ENCODE measurements at regions not wholly inside any gene's neighbourhood (a gene's known extent, or its start where the extent isn't known, plus 50 kb on each side); places are given as distances from the start of the nearest gene placed in this dataset.

DNA sequence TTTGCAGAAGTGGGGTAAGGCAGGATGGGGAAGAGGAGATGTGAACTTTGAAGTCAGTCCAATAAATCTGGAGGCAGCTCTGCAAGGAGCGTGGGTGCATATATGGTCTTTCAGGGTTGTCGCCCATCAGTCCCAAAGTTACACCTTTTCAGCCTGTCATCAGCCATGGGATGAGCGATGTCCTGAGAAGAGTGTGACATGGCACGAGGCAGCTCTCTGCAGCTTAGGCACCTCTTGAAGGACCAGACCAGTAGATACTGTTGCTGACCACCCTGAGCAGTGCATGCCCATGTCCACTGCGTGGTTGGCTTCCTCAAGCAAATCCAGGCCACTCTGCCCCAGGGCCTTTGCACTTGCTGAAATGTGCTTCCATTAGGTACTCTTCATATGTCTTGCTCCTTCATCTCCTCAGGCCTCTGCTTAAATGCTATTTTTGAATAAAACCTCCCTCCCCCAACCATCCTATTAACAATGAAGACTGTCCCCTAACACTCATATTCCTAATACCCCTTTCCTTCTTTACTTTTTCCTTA is 171.7 kb downstream of the ACTR3 start:
- Histone ChIP-seq H3K4me1 (no peaks in the 10 kb centered on the region), H3K27ac (no peak overlapping the region), H3K9me3 (no peaks in the 10 kb centered on the region), H3K4me3 (no peak overlapping the region), H3K4me2 (no peak overlapping the region)
- POLR2A ChIA-PET: no interaction called here
- no peak for FAIRE-seq
- no peak for ATAC-seq
- no peak for DNase-seq (ENCODE audit: low read depth in 1 of 2, low spot score in 1 of 2)
- TF ChIP-seq TFCP2L1 (CRISPR knock-in tag; IDR thresholded peaks at IDR 0.05): no peak
- TF ChIP-seq GATA3 (IDR thresholded peaks at IDR 0.05; ENCODE audit: borderline replicate concordance): no peak
- no peak for TF ChIP-seq SREBF2 (IDR thresholded peaks at IDR 0.05)
- CTCF ChIA-PET: no interaction called here
- 27% methylated on average over 5 of the region's 5 CpGs for WGBS (ENCODE audit: missing lambda C conversion rate)

DNA sequence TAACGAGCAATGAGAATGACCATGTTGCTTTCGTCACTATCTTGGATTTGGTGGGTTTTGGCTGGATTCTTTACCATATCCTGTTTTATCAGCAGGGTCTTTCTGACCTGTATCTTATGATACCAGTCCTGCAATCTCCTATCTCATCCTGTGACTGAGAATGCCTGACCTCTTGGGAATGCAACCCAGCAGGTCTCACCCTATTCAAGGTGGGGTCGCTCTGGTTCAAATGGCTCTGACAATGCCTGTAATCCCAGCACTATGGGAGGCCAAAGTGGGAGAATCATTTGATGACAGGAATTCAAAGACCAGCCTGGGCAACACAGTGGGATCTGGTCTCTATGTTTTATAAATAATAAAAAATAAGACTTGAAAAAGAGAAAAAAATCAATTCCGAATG is 173.5 kb downstream of the ACTR3 start:
- WGBS (ENCODE audit: missing lambda C conversion rate): 31% methylated on average over 4 of the region's 4 CpGs
- no peak for ATAC-seq
- DNase-seq (ENCODE audit: low read depth in 1 of 2, low spot score in 1 of 2): no peak
- Histone ChIP-seq H3K4me2 (no peak overlapping the region), H3K4me3 (no peak overlapping the region), H3K4me1 (no peaks in the 10 kb centered on the region), H3K9me3 (no peaks in the 10 kb centered on the region), H3K27ac (no peak overlapping the region)
- CTCF ChIA-PET: no interaction called here
- TF ChIP-seq RFX5 (IDR thresholded peaks at IDR 0.05) (no peak), MYC (IDR thresholded peaks at IDR 0.05; ENCODE audit: borderline replicate concordance, low read length) (no peak), TP53 (CRISPR knock-in tag; IDR thresholded peaks at IDR 0.05) (no peak), SMC3 (IDR thresholded peaks at IDR 0.05) (no peak), RNF2 (IDR thresholded peaks at IDR 0.05; ENCODE audit: borderline replicate concordance, low read depth) (no peak), JUNB (IDR thresholded peaks at IDR 0.05) (no peak), TFCP2L1 (CRISPR knock-in tag; IDR thresholded peaks at IDR 0.05) (no peak), KDM5A (IDR thresholded peaks at IDR 0.05) (no peak), ZFP36 (IDR thresholded peaks at IDR 0.05; ENCODE audit: borderline replicate concordance, partially characterized antibody) (no peak), ESRRA (IDR thresholded peaks at IDR 0.05; ENCODE audit: borderline replicate concordance, low read length) (no peak), MAFK (IDR thresholded peaks at IDR 0.05; ENCODE audit: partially characterized antibody) (no peak), FOXS1 (CRISPR knock-in tag; IDR thresholded peaks at IDR 0.05) (no peak), NFE2L2 (conservative IDR thresholded peaks at IDR 0.05; ENCODE audit: low read length) (no peak), POLR2AphosphoS2 (conservative IDR thresholded peaks at IDR 0.05; ENCODE audit: low read length) (no peak), EP300 (IDR thresholded peaks at IDR 0.05) (no peak)
- TF ChIP-seq, protein P1, sequence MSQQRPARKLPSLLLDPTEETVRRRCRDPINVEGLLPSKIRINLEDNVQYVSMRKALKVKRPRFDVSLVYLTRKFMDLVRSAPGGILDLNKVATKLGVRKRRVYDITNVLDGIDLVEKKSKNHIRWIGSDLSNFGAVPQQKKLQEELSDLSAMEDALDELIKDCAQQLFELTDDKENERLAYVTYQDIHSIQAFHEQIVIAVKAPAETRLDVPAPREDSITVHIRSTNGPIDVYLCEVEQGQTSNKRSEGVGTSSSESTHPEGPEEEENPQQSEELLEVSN (IDR thresholded peaks at IDR 0.05; ENCODE audit: borderline replicate concordance, low read depth): no peak
- TF ChIP-seq, protein P2, sequence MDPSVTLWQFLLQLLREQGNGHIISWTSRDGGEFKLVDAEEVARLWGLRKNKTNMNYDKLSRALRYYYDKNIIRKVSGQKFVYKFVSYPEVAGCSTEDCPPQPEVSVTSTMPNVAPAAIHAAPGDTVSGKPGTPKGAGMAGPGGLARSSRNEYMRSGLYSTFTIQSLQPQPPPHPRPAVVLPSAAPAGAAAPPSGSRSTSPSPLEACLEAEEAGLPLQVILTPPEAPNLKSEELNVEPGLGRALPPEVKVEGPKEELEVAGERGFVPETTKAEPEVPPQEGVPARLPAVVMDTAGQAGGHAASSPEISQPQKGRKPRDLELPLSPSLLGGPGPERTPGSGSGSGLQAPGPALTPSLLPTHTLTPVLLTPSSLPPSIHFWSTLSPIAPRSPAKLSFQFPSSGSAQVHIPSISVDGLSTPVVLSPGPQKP (IDR thresholded peaks at IDR 0.05; ENCODE audit: low read depth, low read length): no peak
- TF ChIP-seq, protein P3, sequence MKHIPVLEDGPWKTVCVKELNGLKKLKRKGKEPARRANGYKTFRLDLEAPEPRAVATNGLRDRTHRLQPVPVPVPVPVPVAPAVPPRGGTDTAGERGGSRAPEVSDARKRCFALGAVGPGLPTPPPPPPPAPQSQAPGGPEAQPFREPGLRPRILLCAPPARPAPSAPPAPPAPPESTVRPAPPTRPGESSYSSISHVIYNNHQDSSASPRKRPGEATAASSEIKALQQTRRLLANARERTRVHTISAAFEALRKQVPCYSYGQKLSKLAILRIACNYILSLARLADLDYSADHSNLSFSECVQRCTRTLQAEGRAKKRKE (CRISPR knock-in tag; IDR thresholded peaks at IDR 0.05; ENCODE audit: low read depth): no peak
- TF ChIP-seq, protein P4, sequence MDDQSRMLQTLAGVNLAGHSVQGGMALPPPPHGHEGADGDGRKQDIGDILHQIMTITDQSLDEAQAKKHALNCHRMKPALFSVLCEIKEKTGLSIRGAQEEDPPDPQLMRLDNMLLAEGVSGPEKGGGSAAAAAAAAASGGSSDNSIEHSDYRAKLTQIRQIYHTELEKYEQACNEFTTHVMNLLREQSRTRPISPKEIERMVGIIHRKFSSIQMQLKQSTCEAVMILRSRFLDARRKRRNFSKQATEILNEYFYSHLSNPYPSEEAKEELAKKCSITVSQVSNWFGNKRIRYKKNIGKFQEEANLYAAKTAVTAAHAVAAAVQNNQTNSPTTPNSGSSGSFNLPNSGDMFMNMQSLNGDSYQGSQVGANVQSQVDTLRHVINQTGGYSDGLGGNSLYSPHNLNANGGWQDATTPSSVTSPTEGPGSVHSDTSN (IDR thresholded peaks at IDR 0.05): no peak
- TF ChIP-seq, protein P5, sequence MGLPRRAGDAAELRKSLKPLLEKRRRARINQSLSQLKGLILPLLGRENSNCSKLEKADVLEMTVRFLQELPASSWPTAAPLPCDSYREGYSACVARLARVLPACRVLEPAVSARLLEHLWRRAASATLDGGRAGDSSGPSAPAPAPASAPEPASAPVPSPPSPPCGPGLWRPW (IDR thresholded peaks at IDR 0.05): no peak
- POLR2A ChIA-PET: no interaction called here
- FAIRE-seq: no peak

DNA sequence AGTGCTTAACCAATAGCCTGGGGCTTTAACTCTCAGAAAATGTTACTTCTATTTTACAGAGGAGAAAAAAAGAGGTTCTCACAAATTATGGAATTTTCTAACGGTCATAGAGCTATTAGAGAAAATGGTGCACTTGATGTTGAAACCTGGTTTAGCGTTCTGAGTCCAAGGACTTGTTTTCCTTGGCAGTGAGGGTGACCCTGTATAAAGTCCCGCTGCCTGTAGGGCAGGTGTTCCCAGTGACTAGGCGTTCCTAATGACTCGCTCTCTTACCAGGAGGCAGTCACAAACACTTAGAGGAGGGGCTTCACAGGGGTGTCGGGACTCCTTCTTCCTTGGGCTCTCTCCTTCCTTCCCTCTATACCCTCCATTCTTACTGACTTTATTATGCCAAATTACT is 175.8 kb downstream of the ACTR3 start:
- H3K4me1 ChIP-seq: no peaks in the 10 kb centered on the region
- FAIRE-seq (no peak), ATAC-seq (no peak), DNase-seq (ENCODE audit: low read depth in 1 of 2, low spot score in 1 of 2) (no peak)
- TF ChIP-seq CEBPB (IDR thresholded peaks at IDR 0.05) (no peak), BHLHE40 (IDR thresholded peaks at IDR 0.05; ENCODE audit: low read depth, low read length) (no peak), PHF8 (IDR thresholded peaks at IDR 0.05; ENCODE audit: borderline replicate concordance, low read depth) (no peak), GATA3 (IDR thresholded peaks at IDR 0.05; ENCODE audit: borderline replicate concordance) (no peak), EHMT2 (IDR thresholded peaks at IDR 0.05; ENCODE audit: low read depth) (no peak), CHD4 (IDR thresholded peaks at IDR 0.05; ENCODE audit: borderline replicate concordance) (no peak), JUNB (IDR thresholded peaks at IDR 0.05) (no peak), HOXB5 (CRISPR knock-in tag; IDR thresholded peaks at IDR 0.05) (no peak), ZFP36 (IDR thresholded peaks at IDR 0.05; ENCODE audit: borderline replicate concordance, partially characterized antibody) (no peak)
- TF ChIP-seq, protein P6, sequence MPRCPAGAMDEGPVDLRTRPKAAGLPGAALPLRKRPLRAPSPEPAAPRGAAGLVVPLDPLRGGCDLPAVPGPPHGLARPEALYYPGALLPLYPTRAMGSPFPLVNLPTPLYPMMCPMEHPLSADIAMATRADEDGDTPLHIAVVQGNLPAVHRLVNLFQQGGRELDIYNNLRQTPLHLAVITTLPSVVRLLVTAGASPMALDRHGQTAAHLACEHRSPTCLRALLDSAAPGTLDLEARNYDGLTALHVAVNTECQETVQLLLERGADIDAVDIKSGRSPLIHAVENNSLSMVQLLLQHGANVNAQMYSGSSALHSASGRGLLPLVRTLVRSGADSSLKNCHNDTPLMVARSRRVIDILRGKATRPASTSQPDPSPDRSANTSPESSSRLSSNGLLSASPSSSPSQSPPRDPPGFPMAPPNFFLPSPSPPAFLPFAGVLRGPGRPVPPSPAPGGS (IDR thresholded peaks at IDR 0.05): no peak
- TF ChIP-seq, protein P5 (IDR thresholded peaks at IDR 0.05): no peak
- CTCF ChIA-PET: no interaction called here
- 2% methylated on average over 6 of the region's 6 CpGs for WGBS (ENCODE audit: missing lambda C conversion rate)
- no peak overlapping the region for H3K4me2 ChIP-seq
- no peaks in the 10 kb centered on the region for H3K9me3 ChIP-seq
- no peak overlapping the region for H3K27ac ChIP-seq
- no peak overlapping the region for H3K4me3 ChIP-seq
- POLR2A ChIA-PET: no interaction called here

All from A549 (cell line).